Spleen (tissue), 7 donors: ENCODE measurements at regions not wholly inside any gene's neighbourhood (a gene's known extent, or its start where the extent isn't known, plus 50 kb on each side); places are given as distances from the start of the nearest gene placed in this dataset.

Source experiments
- CTCF ChIP-seq, 11 experiments: fragments of 200-600 bp in 7 of 11; fragments of 450-650 bp in 4 of 11; sonication (generic) in 4 of 11; IDR thresholded peaks in 8 of 11; conservative IDR thresholded peaks in 3 of 11; 1 replicate in 7 of 11; 2 replicates in 4 of 11; pipeline versions ENCODE4 v1.4.0 to v1.8.0; 2016 to 2021; ENCODE audit warnings: antibody characterized with exemption in 11 of 11, inconsistent platforms in 4 of 11, mild to moderate bottlenecking in 1 of 11
- POLR2A ChIP-seq, 3 donors: fragments of 450-650 bp; IDR thresholded peaks; one replicate each; pipeline ENCODE4 v1.5.1; 2017; ENCODE audit warnings: antibody characterized with exemption in 3 of 3, mild to moderate bottlenecking in 1 of 3
- POLR2AphosphoS5 ChIP-seq, 3 donors: sonication (generic); formaldehyde crosslinking; IDR thresholded peaks; one replicate each; pipeline ENCODE4 v1.5.1; 2017; ENCODE audit warnings: antibody characterized with exemption in 3 of 3
- donor health status: DM: no; HTN: no; CAD: no; lungs with moderate emphysema.
- donor health status: DM: no; HTN: no; CAD: no.
- donor health status: DM: no; HTN: no; CAD: no.

- TF ChIP-seq CTCF (IDR thresholded peaks at IDR 0.05 in 8 of 11, conservative IDR thresholded peaks at IDR 0.05 in 3 of 11) = no peak
- TF ChIP-seq POLR2A (IDR thresholded peaks at IDR 0.05) = no peak
- no peak for TF ChIP-seq POLR2AphosphoS5 (IDR thresholded peaks at IDR 0.05)
Observed at GRCh38 chr14:106737021-106737420, 1210.6 kb downstream of the TMEM121 start.
